ENCODE measurements at regions not wholly inside any gene's neighbourhood (a gene's known extent, or its start where the extent isn't known, plus 50 kb on each side); places are given as distances from the start of the nearest gene placed in this dataset.
A peak's percentile ranks its signal among the peaks of the same experiment; 100 is the strongest.

- peak overlapping the region in 2 of 5 donors; percentile 66 to 68 for H3K27ac ChIP-seq
Measured at GRCh38 chr2:196229013-196229412, 57.6 kb upstream of the STK17B start.

GRCh38 chr2:196230061-196230854, 58.9 kb upstream of the STK17B start:
- Histone ChIP-seq H3K36me3 (no peaks in the 10 kb centered on the region), H3K4me3 (no peak overlapping the region), H3K27ac (peak overlapping the region; percentile 34 to 81 (median 66)), H3K4me1 (peaks cover 16 to 45% (median 35%) of the 10 kb centered on the region in 4 donors), H3K9me3 (no peaks in the 10 kb centered on the region), H3K27me3 (no peaks in the 10 kb centered on the region)
- WGBS, 5 donors, result 38 to 64% (median 60%) methylated on average over 13 of the region's 13 CpGs
- DNase-seq, result peak; percentile 52 to 65
- intact Hi-C loops (cut with DNase I; ENCODE audit: low total_unique reads), result no loop called here
- no peak for TF ChIP-seq EP300 (IDR thresholded peaks at IDR 0.05)
- peak in 1 of 3 donors; percentile 30 for TF ChIP-seq POLR2AphosphoS5 (IDR thresholded peaks at IDR 0.05)

More at GRCh38 chr2:196229013-196229412, 57.6 kb upstream of the STK17B start:
- Histone ChIP-seq H3K27me3 (no peaks in the 10 kb centered on the region), H3K36me3 (no peaks in the 10 kb centered on the region), H3K4me3 (no peak overlapping the region), H3K4me1 (peaks cover 13 to 38% (median 28%) of the 10 kb centered on the region in 4 donors), H3K9me3 (no peaks in the 10 kb centered on the region)
- no peak for DNase-seq
- TF ChIP-seq POLR2AphosphoS5 (IDR thresholded peaks at IDR 0.05) (no peak), EP300 (IDR thresholded peaks at IDR 0.05) (no peak), POLR2A (IDR thresholded peaks at IDR 0.05) (no peak), CTCF (IDR thresholded peaks at IDR 0.05) (no peak)
- 33 to 65% (median 54%) methylated on average over 3 of the region's 3 CpGs for WGBS, 5 donors
- intact Hi-C loops (cut with DNase I; ENCODE audit: low total_unique reads), result no loop called here

- Histone ChIP-seq H3K27ac (peak overlapping the region; percentile 53 to 77 (median 66)), H3K9me3 (no peaks in the 10 kb centered on the region), H3K36me3 (no peaks in the 10 kb centered on the region), H3K4me1 (peaks cover 16 to 45% (median 35%) of the 10 kb centered on the region in 4 donors), H3K27me3 (no peaks in the 10 kb centered on the region), H3K4me3 (no peak overlapping the region)
- DNase-seq, result peak; percentile 50 to 83
- 13 to 30% (median 17%) methylated on average over 5 of the region's 5 CpGs for WGBS, 5 donors
- TF ChIP-seq POLR2AphosphoS5 (IDR thresholded peaks at IDR 0.05) (peak in 2 of 3 donors; percentile 44 to 61), POLR2A (IDR thresholded peaks at IDR 0.05) (no peak)
- intact Hi-C loops (cut with DNase I; ENCODE audit: low total_unique reads), result no loop called here
Measured at GRCh38 chr2:196233021-196233804, 61.8 kb upstream of the STK17B start.

GRCh38 chr2:196233805-196234475, 62.6 kb upstream of the STK17B start:
- no peak for TF ChIP-seq POLR2A (IDR thresholded peaks at IDR 0.05)
- no peak for TF ChIP-seq POLR2AphosphoS5 (IDR thresholded peaks at IDR 0.05)
- TF ChIP-seq EP300 (IDR thresholded peaks at IDR 0.05), result no peak
- no peak for TF ChIP-seq CTCF (IDR thresholded peaks at IDR 0.05)
- no peaks in the 10 kb centered on the region for H3K36me3 ChIP-seq
- no peak overlapping the region for H3K4me3 ChIP-seq
- no peaks in the 10 kb centered on the region for H3K27me3 ChIP-seq
- DNase-seq, result peak in 1 of 2 donors; percentile 66
- peaks cover 16 to 49% (median 35%) of the 10 kb centered on the region in 4 donors for H3K4me1 ChIP-seq
- intact Hi-C loops (cut with DNase I; ENCODE audit: low total_unique reads), result no loop called here
- 45 to 62% (median 54%) methylated on average over 4 of the region's 4 CpGs for WGBS, 5 donors
- peak overlapping the region; percentile 43 to 77 (median 66) for H3K27ac ChIP-seq
- no peaks in the 10 kb centered on the region for H3K9me3 ChIP-seq

GRCh38 chr2:196234672-196235071, 63.3 kb upstream of the STK17B start:
- no peaks in the 10 kb centered on the region for H3K36me3 ChIP-seq
- no peaks in the 10 kb centered on the region for H3K9me3 ChIP-seq
- intact Hi-C loops (cut with DNase I; ENCODE audit: low total_unique reads), result no loop called here
- peaks cover 17 to 56% (median 37%) of the 10 kb centered on the region in 4 donors for H3K4me1 ChIP-seq
- no peak overlapping the region for H3K4me3 ChIP-seq
- no peak for DNase-seq
- WGBS, 5 donors, result 71 to 83% (median 81%) methylated on average over 4 of the region's 4 CpGs
- H3K27ac ChIP-seq, result peak overlapping the region in 3 of 5 donors; percentile 66 to 77 (median 70)
- no peaks in the 10 kb centered on the region for H3K27me3 ChIP-seq
- TF ChIP-seq EP300 (IDR thresholded peaks at IDR 0.05), result no peak
- no peak for TF ChIP-seq CTCF (IDR thresholded peaks at IDR 0.05)
- TF ChIP-seq POLR2AphosphoS5 (IDR thresholded peaks at IDR 0.05), result no peak
- TF ChIP-seq POLR2A (IDR thresholded peaks at IDR 0.05), result no peak

Measured in stomach (tissue), 8 donors.